ENCODE measurements at regions not wholly inside any gene's neighbourhood (a gene's known extent, or its start where the extent isn't known, plus 50 kb on each side); places are given as distances from the start of the nearest gene placed in this dataset.

GRCh38 chr5:71862087-71862486, 143.0 kb downstream of the CARTPT start:
- Mint-ChIP-seq H3K4me1 (no peaks in the 10 kb centered on the region), H3K27me3 (ENCODE audit: low read depth in 3 of 3) (peaks cover 5 to 11% (median 5%) of the 10 kb centered on the region in 3 donors), H3K27ac (no peak overlapping the region)

GRCh38 chr5:71862507-71863060, 143.5 kb downstream of the CARTPT start:
- H3K4me1 Mint-ChIP-seq = no peaks in the 10 kb centered on the region
- no peak overlapping the region for H3K4me3 Mint-ChIP-seq
- no peak overlapping the region for H3K27ac Mint-ChIP-seq
- peaks cover 5 to 11% (median 5%) of the 10 kb centered on the region in 3 donors for H3K27me3 Mint-ChIP-seq (ENCODE audit: low read depth in 3 of 3)
- H3K36me3 Mint-ChIP-seq = peaks cover 0 to 5% (median 3%) of the 10 kb centered on the region in 3 donors
- peaks cover 0 to 7% (median 6%) of the 10 kb centered on the region in 6 donors for H3K9me3 Mint-ChIP-seq
- no peak for DNase-seq

More at GRCh38 chr5:71862087-71862486, 143.0 kb downstream of the CARTPT start:
- Mint-ChIP-seq H3K9me3 (peaks cover 0 to 7% (median 6%) of the 10 kb centered on the region in 6 donors), H3K4me3 (no peak overlapping the region), H3K36me3 (peaks cover 0 to 5% (median 3%) of the 10 kb centered on the region in 3 donors)
- no peak for DNase-seq

- Mint-ChIP-seq H3K4me3 (no peak overlapping the region), H3K9me3 (peaks cover 0 to 4% (median 0%) of the 10 kb centered on the region in 6 donors), H3K27ac (no peak overlapping the region), H3K4me1 (no peaks in the 10 kb centered on the region), H3K27me3 (ENCODE audit: low read depth in 3 of 3) (peaks cover 2 to 11% (median 5%) of the 10 kb centered on the region in 3 donors), H3K36me3 (no peaks in the 10 kb centered on the region)
- DNase-seq = no peak
Measured at GRCh38 chr5:71864730-71865601, 145.9 kb downstream of the CARTPT start.

- Mint-ChIP-seq H3K9me3 (peaks cover 0 to 4% (median 0%) of the 10 kb centered on the region in 6 donors), H3K27ac (no peak overlapping the region), H3K4me1 (no peaks in the 10 kb centered on the region), H3K4me3 (no peak overlapping the region), H3K36me3 (no peaks in the 10 kb centered on the region), H3K27me3 (ENCODE audit: low read depth in 3 of 3) (peaks cover 2 to 11% (median 5%) of the 10 kb centered on the region in 3 donors)
- DNase-seq = no peak
Measured at GRCh38 chr5:71865665-71866320, 146.7 kb downstream of the CARTPT start.

- Mint-ChIP-seq H3K36me3 (no peaks in the 10 kb centered on the region), H3K4me3 (no peak overlapping the region), H3K27ac (no peak overlapping the region), H3K27me3 (ENCODE audit: low read depth in 3 of 3) (peaks cover 0 to 5% (median 2%) of the 10 kb centered on the region in 3 donors), H3K9me3 (no peaks in the 10 kb centered on the region), H3K4me1 (no peaks in the 10 kb centered on the region)
- DNase-seq = no peak
Measured at GRCh38 chr5:71872311-71872864, 153.3 kb downstream of the CARTPT start.

GRCh38 chr5:71873191-71873591, 154.1 kb downstream of the CARTPT start:
- no peaks in the 10 kb centered on the region for H3K36me3 Mint-ChIP-seq
- H3K4me1 Mint-ChIP-seq = no peaks in the 10 kb centered on the region
- H3K9me3 Mint-ChIP-seq = no peaks in the 10 kb centered on the region
- H3K27ac Mint-ChIP-seq = no peak overlapping the region
- no peak for DNase-seq
- peaks cover 2 to 8% (median 2%) of the 10 kb centered on the region in 3 donors for H3K27me3 Mint-ChIP-seq (ENCODE audit: low read depth in 3 of 3)
- H3K4me3 Mint-ChIP-seq = no peak overlapping the region

- H3K27me3 Mint-ChIP-seq (ENCODE audit: low read depth in 3 of 3) = peaks cover 2 to 8% (median 2%) of the 10 kb centered on the region in 3 donors
- no peak for DNase-seq
- H3K27ac Mint-ChIP-seq = no peak overlapping the region
- H3K4me1 Mint-ChIP-seq = no peaks in the 10 kb centered on the region
- H3K4me3 Mint-ChIP-seq = no peak overlapping the region
- H3K9me3 Mint-ChIP-seq = no peaks in the 10 kb centered on the region
- H3K36me3 Mint-ChIP-seq = no peaks in the 10 kb centered on the region
Measured at GRCh38 chr5:71874521-71874920, 155.4 kb downstream of the CARTPT start.

- no peak for DNase-seq
- Mint-ChIP-seq H3K27me3 (ENCODE audit: low read depth in 3 of 3) (peaks cover 2 to 16% (median 4%) of the 10 kb centered on the region in 3 donors), H3K36me3 (no peaks in the 10 kb centered on the region), H3K4me1 (no peaks in the 10 kb centered on the region), H3K9me3 (peaks cover 0 to 3% (median 0%) of the 10 kb centered on the region in 6 donors), H3K4me3 (no peak overlapping the region), H3K27ac (no peak overlapping the region)
Measured at GRCh38 chr5:71877511-71877910, 158.4 kb downstream of the CARTPT start.

- Mint-ChIP-seq H3K4me3 (no peak overlapping the region), H3K27ac (no peak overlapping the region), H3K4me1 (no peaks in the 10 kb centered on the region), H3K36me3 (no peaks in the 10 kb centered on the region), H3K27me3 (ENCODE audit: low read depth in 3 of 3) (peaks cover 0 to 19% (median 5%) of the 10 kb centered on the region in 3 donors), H3K9me3 (peaks cover 0 to 3% (median 0%) of the 10 kb centered on the region in 6 donors)
- DNase-seq = no peak
Measured at GRCh38 chr5:71880536-71880935, 161.5 kb downstream of the CARTPT start.

GRCh38 chr5:71882826-71883741, 164.0 kb downstream of the CARTPT start:
- H3K36me3 Mint-ChIP-seq = no peaks in the 10 kb centered on the region
- DNase-seq = no peak
- peaks cover 0 to 3% (median 0%) of the 10 kb centered on the region in 6 donors for H3K9me3 Mint-ChIP-seq
- peaks cover 0 to 14% (median 4%) of the 10 kb centered on the region in 3 donors for H3K27me3 Mint-ChIP-seq (ENCODE audit: low read depth in 3 of 3)
- H3K4me3 Mint-ChIP-seq = no peak overlapping the region
- H3K4me1 Mint-ChIP-seq = no peaks in the 10 kb centered on the region
- H3K27ac Mint-ChIP-seq = no peak overlapping the region

- Mint-ChIP-seq H3K27ac (peak overlapping the region in 1 of 6 donors; percentile 42), H3K4me3 (no peak overlapping the region), H3K4me1 (no peaks in the 10 kb centered on the region), H3K9me3 (peaks cover 0 to 3% (median 0%) of the 10 kb centered on the region in 6 donors), H3K27me3 (ENCODE audit: low read depth in 3 of 3) (peaks cover 0 to 16% (median 6%) of the 10 kb centered on the region in 3 donors), H3K36me3 (no peaks in the 10 kb centered on the region)
- DNase-seq = no peak
Measured at GRCh38 chr5:71883742-71884103, 164.6 kb downstream of the CARTPT start.

GRCh38 chr5:71884926-71885325, 165.9 kb downstream of the CARTPT start:
- Mint-ChIP-seq H3K36me3 (no peaks in the 10 kb centered on the region), H3K9me3 (peaks cover 0 to 3% (median 0%) of the 10 kb centered on the region in 6 donors), H3K27ac (no peak overlapping the region), H3K4me3 (no peak overlapping the region), H3K27me3 (ENCODE audit: low read depth in 3 of 3) (peaks cover 0 to 21% (median 11%) of the 10 kb centered on the region in 3 donors), H3K4me1 (no peaks in the 10 kb centered on the region)
- no peak for DNase-seq

- H3K9me3 Mint-ChIP-seq = peaks cover 0 to 2% (median 0%) of the 10 kb centered on the region in 6 donors
- H3K4me1 Mint-ChIP-seq = no peaks in the 10 kb centered on the region
- DNase-seq = no peak
- no peaks in the 10 kb centered on the region for H3K36me3 Mint-ChIP-seq
- H3K4me3 Mint-ChIP-seq = no peak overlapping the region
- H3K27me3 Mint-ChIP-seq (ENCODE audit: low read depth in 3 of 3) = peaks cover 2 to 20% (median 12%) of the 10 kb centered on the region in 3 donors
- no peak overlapping the region for H3K27ac Mint-ChIP-seq
Measured at GRCh38 chr5:71886406-71886805, 167.3 kb downstream of the CARTPT start.
